ENCODE measurements at regions not wholly inside any gene's neighbourhood (a gene's known extent, or its start where the extent isn't known, plus 50 kb on each side); places are given as distances from the start of the nearest gene placed in this dataset.

DNA sequence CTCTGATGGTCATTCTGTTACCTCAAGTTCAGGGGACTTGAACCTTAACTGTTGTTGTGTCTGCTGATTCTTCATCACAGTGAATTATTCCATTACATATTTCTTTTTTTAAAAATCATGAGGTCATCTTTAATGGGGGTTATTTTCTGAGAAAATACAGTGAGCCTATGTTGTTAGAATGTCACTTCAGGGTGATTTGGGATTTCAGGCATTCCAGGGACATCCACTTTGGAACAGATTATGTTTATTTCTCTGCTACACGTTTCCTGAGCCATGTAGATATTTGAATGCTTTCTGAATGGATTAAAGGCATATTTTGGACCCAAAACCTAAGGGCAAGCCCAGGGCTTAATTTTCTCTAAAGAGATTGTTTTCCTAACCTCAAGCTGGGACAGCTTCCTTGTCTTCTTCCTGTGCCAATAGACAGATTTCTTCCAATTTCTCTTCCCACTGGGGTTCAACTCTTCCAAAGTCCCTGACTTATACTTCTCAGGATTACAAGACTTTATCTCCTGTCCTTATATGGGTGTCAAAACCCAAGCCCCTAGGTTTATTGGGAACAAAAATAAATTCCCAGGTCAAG lies 271.7 kb downstream of the ARHGAP12 start:
- H3K4me2 ChIP-seq (ENCODE audit: insufficient read depth, low read length) = no peak overlapping the region
- no peak overlapping the region for H3K4me3 ChIP-seq (ENCODE audit: low read depth in 1 of 2, low read length in 2 of 2)
- H2AFZ ChIP-seq (ENCODE audit: low read depth, low read length) = no peak overlapping the region
- H3K27me3 ChIP-seq (ENCODE audit: insufficient read depth, low read length, poor library complexity) = no peaks in the 10 kb centered on the region
- H3K79me2 ChIP-seq (ENCODE audit: insufficient read depth, low read length) = no peaks in the 10 kb centered on the region
- DNase-seq = no peak
- H3K9me3 ChIP-seq (ENCODE audit: insufficient read depth, low read length, severe bottlenecking) = no peaks in the 10 kb centered on the region
- no peaks in the 10 kb centered on the region for H3K4me1 ChIP-seq (ENCODE audit: insufficient read depth, low read length)
- TF ChIP-seq EZH2 (IDR thresholded peaks at IDR 0.05; ENCODE audit: borderline replicate concordance, low read depth, low read length, severe bottlenecking) = no peak
- TF ChIP-seq, protein P1, sequence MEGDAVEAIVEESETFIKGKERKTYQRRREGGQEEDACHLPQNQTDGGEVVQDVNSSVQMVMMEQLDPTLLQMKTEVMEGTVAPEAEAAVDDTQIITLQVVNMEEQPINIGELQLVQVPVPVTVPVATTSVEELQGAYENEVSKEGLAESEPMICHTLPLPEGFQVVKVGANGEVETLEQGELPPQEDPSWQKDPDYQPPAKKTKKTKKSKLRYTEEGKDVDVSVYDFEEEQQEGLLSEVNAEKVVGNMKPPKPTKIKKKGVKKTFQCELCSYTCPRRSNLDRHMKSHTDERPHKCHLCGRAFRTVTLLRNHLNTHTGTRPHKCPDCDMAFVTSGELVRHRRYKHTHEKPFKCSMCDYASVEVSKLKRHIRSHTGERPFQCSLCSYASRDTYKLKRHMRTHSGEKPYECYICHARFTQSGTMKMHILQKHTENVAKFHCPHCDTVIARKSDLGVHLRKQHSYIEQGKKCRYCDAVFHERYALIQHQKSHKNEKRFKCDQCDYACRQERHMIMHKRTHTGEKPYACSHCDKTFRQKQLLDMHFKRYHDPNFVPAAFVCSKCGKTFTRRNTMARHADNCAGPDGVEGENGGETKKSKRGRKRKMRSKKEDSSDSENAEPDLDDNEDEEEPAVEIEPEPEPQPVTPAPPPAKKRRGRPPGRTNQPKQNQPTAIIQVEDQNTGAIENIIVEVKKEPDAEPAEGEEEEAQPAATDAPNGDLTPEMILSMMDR (IDR thresholded peaks at IDR 0.05; ENCODE audit: borderline replicate concordance, extremely low read depth, low read length, poor library complexity, severe bottlenecking) = no peak
- no peak overlapping the region for H3K27ac ChIP-seq (ENCODE audit: low read length)
- no peaks in the 10 kb centered on the region for H3K36me3 ChIP-seq (ENCODE audit: insufficient read depth, low read length)
- no peaks in the 10 kb centered on the region for H4K20me1 ChIP-seq (ENCODE audit: insufficient read depth, low read length)
- no peak for ATAC-seq (ENCODE audit: insufficient read depth, low read depth)
- no peak overlapping the region for H3K9ac ChIP-seq (ENCODE audit: low read depth, low read length)

- no peak overlapping the region for H3K4me2 ChIP-seq (ENCODE audit: insufficient read depth, low read length)
- H3K27ac ChIP-seq (ENCODE audit: low read length) = no peak overlapping the region
- H4K20me1 ChIP-seq (ENCODE audit: insufficient read depth, low read length) = no peaks in the 10 kb centered on the region
- ATAC-seq (ENCODE audit: insufficient read depth, low read depth) = no peak
- H3K9ac ChIP-seq (ENCODE audit: low read depth, low read length) = no peak overlapping the region
- no peaks in the 10 kb centered on the region for H3K79me2 ChIP-seq (ENCODE audit: insufficient read depth, low read length)
- no peaks in the 10 kb centered on the region for H3K27me3 ChIP-seq (ENCODE audit: insufficient read depth, low read length, poor library complexity)
- H3K9me3 ChIP-seq (ENCODE audit: insufficient read depth, low read length, severe bottlenecking) = no peaks in the 10 kb centered on the region
- DNase-seq = no peak
- no peak overlapping the region for H2AFZ ChIP-seq (ENCODE audit: low read depth, low read length)
- TF ChIP-seq, protein P1 (IDR thresholded peaks at IDR 0.05; ENCODE audit: borderline replicate concordance, extremely low read depth, low read length, poor library complexity, severe bottlenecking) = no peak
- no peaks in the 10 kb centered on the region for H3K36me3 ChIP-seq (ENCODE audit: insufficient read depth, low read length)
- H3K4me1 ChIP-seq (ENCODE audit: insufficient read depth, low read length) = no peaks in the 10 kb centered on the region
- H3K4me3 ChIP-seq (ENCODE audit: low read depth in 1 of 2, low read length in 2 of 2) = no peak overlapping the region
Observed at GRCh38 chr10:31652038-31652437, 276.6 kb downstream of the ARHGAP12 start.

DNA sequence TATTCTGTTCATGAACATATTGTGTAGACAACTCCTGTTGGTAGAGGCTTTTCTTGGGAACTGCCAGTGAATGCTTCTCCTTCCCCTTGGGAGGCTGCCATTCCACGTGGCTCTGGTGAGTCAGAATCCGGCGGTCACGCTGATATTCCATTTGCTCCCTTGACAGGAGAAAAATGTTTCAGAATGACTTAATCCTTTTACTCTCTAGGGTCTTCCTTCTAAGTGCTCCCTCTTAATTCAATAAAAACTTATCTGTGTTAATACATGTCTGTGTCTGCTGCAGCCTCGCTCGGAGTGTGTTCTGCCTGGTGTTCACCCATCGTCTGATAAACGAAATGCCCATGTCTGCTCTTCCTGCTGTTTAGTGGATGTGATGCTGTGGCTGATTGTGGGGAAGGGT lies 278.6 kb downstream of the ARHGAP12 start:
- Histone ChIP-seq H3K36me3 (ENCODE audit: insufficient read depth, low read length) (no peaks in the 10 kb centered on the region), H3K9ac (ENCODE audit: low read depth, low read length) (no peak overlapping the region), H3K9me3 (ENCODE audit: insufficient read depth, low read length, severe bottlenecking) (no peaks in the 10 kb centered on the region), H3K4me3 (ENCODE audit: low read depth in 1 of 2, low read length in 2 of 2) (no peak overlapping the region), H3K27me3 (ENCODE audit: insufficient read depth, low read length, poor library complexity) (no peaks in the 10 kb centered on the region), H3K4me2 (ENCODE audit: insufficient read depth, low read length) (no peak overlapping the region), H2AFZ (ENCODE audit: low read depth, low read length) (no peak overlapping the region), H3K4me1 (ENCODE audit: insufficient read depth, low read length) (no peaks in the 10 kb centered on the region), H4K20me1 (ENCODE audit: insufficient read depth, low read length) (no peaks in the 10 kb centered on the region), H3K79me2 (ENCODE audit: insufficient read depth, low read length) (no peaks in the 10 kb centered on the region), H3K27ac (ENCODE audit: low read length) (no peak overlapping the region)
- ATAC-seq (ENCODE audit: insufficient read depth, low read depth) (no peak), DNase-seq (no peak)
- no peak for TF ChIP-seq EZH2 (IDR thresholded peaks at IDR 0.05; ENCODE audit: borderline replicate concordance, low read depth, low read length, severe bottlenecking)
- TF ChIP-seq, protein P1 (IDR thresholded peaks at IDR 0.05; ENCODE audit: borderline replicate concordance, extremely low read depth, low read length, poor library complexity, severe bottlenecking) = no peak

DNA sequence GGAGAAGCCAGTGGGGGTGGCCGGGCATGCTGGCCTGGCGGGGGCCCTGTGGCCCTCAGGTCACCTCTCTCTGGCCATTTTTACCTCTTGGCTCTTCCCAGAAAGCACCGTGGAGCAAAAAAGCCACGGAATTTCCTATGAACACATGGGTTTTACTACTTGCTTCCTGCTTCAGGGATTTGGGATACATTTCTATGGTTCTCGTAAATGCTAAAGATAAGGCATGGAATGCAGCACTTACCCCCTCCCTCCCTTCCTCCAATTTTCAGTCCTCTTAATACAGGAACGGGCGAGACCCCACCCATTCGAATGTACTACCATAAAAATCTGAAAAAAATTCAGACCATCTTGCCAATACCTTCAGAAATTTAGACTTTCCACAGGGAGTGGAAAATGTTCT lies 279.7 kb downstream of the ARHGAP12 start:
- ATAC-seq (ENCODE audit: insufficient read depth, low read depth) (no peak), DNase-seq (no peak)
- no peaks in the 10 kb centered on the region for H3K36me3 ChIP-seq (ENCODE audit: insufficient read depth, low read length)
- TF ChIP-seq EZH2 (IDR thresholded peaks at IDR 0.05; ENCODE audit: borderline replicate concordance, low read depth, low read length, severe bottlenecking) = no peak
- TF ChIP-seq, protein P1 (IDR thresholded peaks at IDR 0.05; ENCODE audit: borderline replicate concordance, extremely low read depth, low read length, poor library complexity, severe bottlenecking) = no peak
- no peak overlapping the region for H3K4me2 ChIP-seq (ENCODE audit: insufficient read depth, low read length)
- no peak overlapping the region for H3K27ac ChIP-seq (ENCODE audit: low read length)
- H3K27me3 ChIP-seq (ENCODE audit: insufficient read depth, low read length, poor library complexity) = no peaks in the 10 kb centered on the region
- no peaks in the 10 kb centered on the region for H3K9me3 ChIP-seq (ENCODE audit: insufficient read depth, low read length, severe bottlenecking)
- no peak overlapping the region for H3K9ac ChIP-seq (ENCODE audit: low read depth, low read length)
- H3K4me3 ChIP-seq (ENCODE audit: low read depth in 1 of 2, low read length in 2 of 2) = no peak overlapping the region
- no peaks in the 10 kb centered on the region for H3K4me1 ChIP-seq (ENCODE audit: insufficient read depth, low read length)
- no peaks in the 10 kb centered on the region for H4K20me1 ChIP-seq (ENCODE audit: insufficient read depth, low read length)
- H2AFZ ChIP-seq (ENCODE audit: low read depth, low read length) = no peak overlapping the region
- no peaks in the 10 kb centered on the region for H3K79me2 ChIP-seq (ENCODE audit: insufficient read depth, low read length)
